Heart left ventricle (tissue), 13 donors: ENCODE measurements at regions not wholly inside any gene's neighbourhood (a gene's known extent, or its start where the extent isn't known, plus 50 kb on each side); places are given as distances from the start of the nearest gene placed in this dataset.

Source experiments
- POLR2A ChIP-seq, 2 donors: fragments of 450-650 bp; IDR thresholded peaks; one replicate each; pipeline ENCODE4 v1.6.1; 2017; ENCODE audit warnings: antibody characterized with exemption in 2 of 2, mild to moderate bottlenecking in 2 of 2, moderate library complexity in 2 of 2
- TF ChIP-seq, protein P1 (sequence below), 12 donors: fragments of 200-600 bp; sonication (generic) in 4 of 12; IDR thresholded peaks; one replicate each; pipeline versions ENCODE4 v1.5.0 to v1.8.0; 2018 to 2022; ENCODE audit warnings: antibody characterized with exemption in 12 of 12, mild to moderate bottlenecking in 5 of 12
- donor health status: ischemic (EF 13 %, LVEDD 7.1; RV severe dilation, severe dysfunction).
- donor health status: DM: no; HTN: yes; CAD: no.
- donor health status: DM: no; HTN: no; CAD: no.
- donor health status: ischemic (EF 25% LVEDD 6.9; RV normal size, moderate dysfunction).
- donor health status: ischemic (EF 25% LVEDD 5.7; RV mildly dilated, moderate dysfunction).
- donor health status: ischemic (EF 35%, LVEDD 5.7; RV mildly dilated, moderate dysfunction).
- donor health status: nonischemic (EF 11% LVEDD 7.7; RV severe dilation, severe dysfunction).
- donor health status: DM: yes; HTN: yes; CAD: no.
- donor health status: PGD.
- donor health status: ischemic (EF 29% LVEDD 5.4; RV normal size, mild dysfunction).
- donor health status: nonischemic (EF 23%, LVEDD 6.1; RV moderate dilation, normal function).

DNA sequence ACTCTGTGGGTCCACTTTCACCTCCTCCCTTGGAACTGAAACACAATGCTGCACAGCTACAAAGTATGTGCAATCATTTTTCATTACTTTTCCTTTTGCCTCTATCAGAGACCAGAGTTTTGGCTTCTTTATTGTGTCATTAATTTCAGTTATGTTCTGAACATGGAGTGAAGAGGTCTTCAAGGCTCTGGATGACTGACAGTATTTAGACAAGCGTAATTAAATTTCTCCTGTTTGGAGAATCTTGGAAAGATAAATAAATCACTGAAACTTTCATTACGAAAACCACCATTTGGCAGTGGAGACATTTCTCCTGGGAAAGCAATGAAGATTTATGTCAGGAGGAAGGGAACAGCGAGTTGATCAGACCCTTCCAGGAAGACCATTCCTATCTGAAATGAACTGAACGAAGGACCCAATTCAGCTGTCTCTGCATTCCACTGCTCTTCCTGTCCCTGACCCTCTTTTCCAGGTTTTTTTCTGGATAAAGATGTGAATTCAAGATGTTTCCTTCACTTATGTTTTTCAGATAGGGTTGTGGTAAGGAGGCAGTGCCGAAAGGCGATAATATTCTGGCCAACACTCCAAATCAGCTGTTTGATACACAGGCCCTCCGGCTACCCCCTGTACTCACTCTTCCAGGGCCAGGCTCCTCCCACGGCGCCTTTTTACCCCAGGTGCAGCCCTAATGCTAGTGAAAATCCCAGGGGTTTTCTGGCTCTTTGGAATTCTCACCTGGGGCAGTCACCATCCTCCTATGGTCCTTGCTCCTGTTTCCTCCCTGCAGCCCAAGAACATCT is 77.2 kb upstream of the OSMR start:
- no peak for TF ChIP-seq POLR2A (IDR thresholded peaks at IDR 0.05)
- TF ChIP-seq, protein P1, sequence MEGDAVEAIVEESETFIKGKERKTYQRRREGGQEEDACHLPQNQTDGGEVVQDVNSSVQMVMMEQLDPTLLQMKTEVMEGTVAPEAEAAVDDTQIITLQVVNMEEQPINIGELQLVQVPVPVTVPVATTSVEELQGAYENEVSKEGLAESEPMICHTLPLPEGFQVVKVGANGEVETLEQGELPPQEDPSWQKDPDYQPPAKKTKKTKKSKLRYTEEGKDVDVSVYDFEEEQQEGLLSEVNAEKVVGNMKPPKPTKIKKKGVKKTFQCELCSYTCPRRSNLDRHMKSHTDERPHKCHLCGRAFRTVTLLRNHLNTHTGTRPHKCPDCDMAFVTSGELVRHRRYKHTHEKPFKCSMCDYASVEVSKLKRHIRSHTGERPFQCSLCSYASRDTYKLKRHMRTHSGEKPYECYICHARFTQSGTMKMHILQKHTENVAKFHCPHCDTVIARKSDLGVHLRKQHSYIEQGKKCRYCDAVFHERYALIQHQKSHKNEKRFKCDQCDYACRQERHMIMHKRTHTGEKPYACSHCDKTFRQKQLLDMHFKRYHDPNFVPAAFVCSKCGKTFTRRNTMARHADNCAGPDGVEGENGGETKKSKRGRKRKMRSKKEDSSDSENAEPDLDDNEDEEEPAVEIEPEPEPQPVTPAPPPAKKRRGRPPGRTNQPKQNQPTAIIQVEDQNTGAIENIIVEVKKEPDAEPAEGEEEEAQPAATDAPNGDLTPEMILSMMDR (IDR thresholded peaks at IDR 0.05): no peak
